NB4 (cell line): ENCODE measurements at regions not wholly inside any gene's neighbourhood (a gene's known extent, or its start where the extent isn't known, plus 50 kb on each side); places are given as distances from the start of the nearest gene placed in this dataset.

Experiments used
- CTCF ChIP-seq: IDR thresholded peaks from one replicate; pipeline ENCODE4 v1.5.1; 2012; ENCODE audit warnings: low read depth, low read length
- MAX ChIP-seq: IDR thresholded peaks from 2 replicates; pipeline ENCODE4 v1.6.1; 2011; ENCODE audit warnings: low read depth, low read length

- no peak for TF ChIP-seq CTCF
- no peak for TF ChIP-seq MAX
Measured at GRCh38 chr4:41466249-41466648, 71.7 kb upstream of the LIMCH1 start.
